Loucy (cell line): ENCODE measurements at regions not wholly inside any gene's neighbourhood (a gene's known extent, or its start where the extent isn't known, plus 50 kb on each side); places are given as distances from the start of the nearest gene placed in this dataset.
"Not testable (repeated sequence)": the region's sequence is repeated elsewhere in the genome, so short reads cannot be mapped to it uniquely, and the experiment has no call there.

Experiments
- H2AFZ ChIP-seq: fragments of 200-600 bp; sonication (generic); 2 replicates; pipeline ENCODE4 v1.6.0; 2016; ENCODE audit warnings: antibody characterized with exemption, mild to moderate bottlenecking, low read length, moderate library complexity
- H3F3A ChIP-seq: fragments of 200-600 bp; 2 replicates; pipeline ENCODE4 v1.6.0; 2016; ENCODE audit warnings: antibody characterized with exemption, low read depth, mild to moderate bottlenecking
- H3K27me3 ChIP-seq: fragments of 200-600 bp; sonication (generic); 2 replicates; pipeline ENCODE4 v1.6.1; 2014; ENCODE audit warnings: low read length, mild to moderate bottlenecking; ENCODE audit not compliant: insufficient read depth, poor library complexity, severe bottlenecking
- H3K36me3 ChIP-seq: fragments of 200-600 bp; sonication (generic); 2 replicates; pipeline ENCODE4 v1.6.1; 2016; ENCODE audit warnings: low read length; ENCODE audit not compliant: insufficient read depth
- H3K4me1 ChIP-seq: fragments of 200-600 bp; sonication (generic); 2 replicates; pipeline ENCODE4 v1.5.1; 2014; ENCODE audit warnings: low read length, mild to moderate bottlenecking; ENCODE audit not compliant: insufficient read depth, poor library complexity, severe bottlenecking
- H3K4me2 ChIP-seq: fragments of 200-600 bp; sonication (generic); 2 replicates; pipeline ENCODE4 v1.6.0; 2014; ENCODE audit warnings: antibody characterized with exemption, low read length, low read depth, mild to moderate bottlenecking; ENCODE audit not compliant: poor library complexity, severe bottlenecking
- H3K4me3 ChIP-seq: fragments of 200-600 bp; sonication (generic); 2 replicates; pipeline ENCODE4 v1.5.1; 2014; ENCODE audit warnings: low read length, mild to moderate bottlenecking, mixed read lengths; ENCODE audit not compliant: poor library complexity, severe bottlenecking
- H3K79me2 ChIP-seq: fragments of 200-600 bp; sonication (generic); 2 replicates; pipeline ENCODE4 v1.6.1; 2014; ENCODE audit warnings: low read length; ENCODE audit not compliant: insufficient read depth
- H3K9ac ChIP-seq: fragments of 200-600 bp; sonication (generic); 2 replicates; pipeline ENCODE4 v1.6.0; 2014; ENCODE audit warnings: mild to moderate bottlenecking, low read depth, low read length, moderate library complexity; ENCODE audit not compliant: poor library complexity, severe bottlenecking
- H3K9me2 ChIP-seq: fragments of 200-600 bp; sonication (generic); replicated peaks from 2 replicates; pipeline ENCODE4 v1.6.1; 2016; ENCODE audit warnings: low read depth, low read length, mixed read lengths
- H3K9me3 ChIP-seq: fragments of 200-600 bp; sonication (generic); 2 replicates; pipeline ENCODE4 v1.6.1; 2014; ENCODE audit warnings: mild to moderate bottlenecking, antibody characterized with exemption, low read length, low read depth; ENCODE audit not compliant: insufficient read depth
- H4K20me1 ChIP-seq: fragments of 200-600 bp; sonication (generic); 2 replicates; pipeline ENCODE4 v1.6.0; 2014; ENCODE audit warnings: antibody characterized with exemption, low read length, mild to moderate bottlenecking; ENCODE audit not compliant: insufficient read depth, poor library complexity, severe bottlenecking
- EZH2phosphoT487 ChIP-seq: fragments of 200-600 bp; IDR thresholded peaks from 2 replicates; pipeline ENCODE4 v1.6.1; 2018; ENCODE audit warnings: antibody characterized with exemption, mild to moderate bottlenecking, moderate library complexity, borderline replicate concordance
- TF ChIP-seq, protein P1 (sequence below): fragments of 200-600 bp; sonication (generic); conservative IDR thresholded peaks from 2 replicates; pipeline ENCODE4 v1.5.1; 2014; ENCODE audit warnings: mild to moderate bottlenecking, antibody characterized with exemption, low read length

- no peaks in the 10 kb centered on the region for H3K9me2 ChIP-seq
- TF ChIP-seq, protein P1, sequence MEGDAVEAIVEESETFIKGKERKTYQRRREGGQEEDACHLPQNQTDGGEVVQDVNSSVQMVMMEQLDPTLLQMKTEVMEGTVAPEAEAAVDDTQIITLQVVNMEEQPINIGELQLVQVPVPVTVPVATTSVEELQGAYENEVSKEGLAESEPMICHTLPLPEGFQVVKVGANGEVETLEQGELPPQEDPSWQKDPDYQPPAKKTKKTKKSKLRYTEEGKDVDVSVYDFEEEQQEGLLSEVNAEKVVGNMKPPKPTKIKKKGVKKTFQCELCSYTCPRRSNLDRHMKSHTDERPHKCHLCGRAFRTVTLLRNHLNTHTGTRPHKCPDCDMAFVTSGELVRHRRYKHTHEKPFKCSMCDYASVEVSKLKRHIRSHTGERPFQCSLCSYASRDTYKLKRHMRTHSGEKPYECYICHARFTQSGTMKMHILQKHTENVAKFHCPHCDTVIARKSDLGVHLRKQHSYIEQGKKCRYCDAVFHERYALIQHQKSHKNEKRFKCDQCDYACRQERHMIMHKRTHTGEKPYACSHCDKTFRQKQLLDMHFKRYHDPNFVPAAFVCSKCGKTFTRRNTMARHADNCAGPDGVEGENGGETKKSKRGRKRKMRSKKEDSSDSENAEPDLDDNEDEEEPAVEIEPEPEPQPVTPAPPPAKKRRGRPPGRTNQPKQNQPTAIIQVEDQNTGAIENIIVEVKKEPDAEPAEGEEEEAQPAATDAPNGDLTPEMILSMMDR, result no peak
- no peak for TF ChIP-seq EZH2phosphoT487
- H2AFZ ChIP-seq, result no peak overlapping the region
Measured at GRCh38 chr11:38123673-38124072, 1525.6 kb upstream of the RAG2 start.

DNA sequence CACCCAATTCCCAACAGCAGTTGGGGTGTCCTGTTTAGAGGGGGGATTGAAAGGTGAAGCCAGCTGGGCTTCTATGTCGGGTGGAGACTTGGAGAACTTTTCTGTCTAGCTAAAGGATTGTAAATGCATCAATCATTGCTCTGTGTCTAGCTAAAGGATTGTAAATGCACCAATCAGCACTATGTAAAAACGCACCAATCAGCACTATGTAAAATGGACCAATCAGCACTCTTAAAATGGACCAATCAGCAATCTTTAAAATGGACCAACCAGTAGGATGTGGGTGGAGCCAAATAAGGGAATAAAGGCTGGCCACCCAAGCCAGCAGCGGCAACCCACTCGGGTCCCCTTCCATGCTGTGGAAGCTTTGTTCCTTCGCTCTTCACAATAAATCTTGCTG is 1518.6 kb upstream of the RAG2 start:
- not testable (repeated sequence) for H4K20me1 ChIP-seq, H3K27me3 ChIP-seq, H3K79me2 ChIP-seq, H3K4me2 ChIP-seq, H3K9me2 ChIP-seq, H3K36me3 ChIP-seq, H3K4me3 ChIP-seq, H3K9me3 ChIP-seq, H3K9ac ChIP-seq, H2AFZ ChIP-seq, H3K4me1 ChIP-seq, H3F3A ChIP-seq

More at GRCh38 chr11:38123673-38124072, 1525.6 kb upstream of the RAG2 start:
- no peaks in the 10 kb centered on the region for H3K79me2 ChIP-seq
- H3K9me3 ChIP-seq, result no peaks in the 10 kb centered on the region
- H3K4me1 ChIP-seq, result no peaks in the 10 kb centered on the region
- H3K27me3 ChIP-seq, result no peaks in the 10 kb centered on the region
- no peak overlapping the region for H3K4me3 ChIP-seq
- no peaks in the 10 kb centered on the region for H4K20me1 ChIP-seq
- no peaks in the 10 kb centered on the region for H3F3A ChIP-seq
- H3K36me3 ChIP-seq, result no peaks in the 10 kb centered on the region
- no peak overlapping the region for H3K9ac ChIP-seq
- H3K4me2 ChIP-seq, result no peak overlapping the region

DNA sequence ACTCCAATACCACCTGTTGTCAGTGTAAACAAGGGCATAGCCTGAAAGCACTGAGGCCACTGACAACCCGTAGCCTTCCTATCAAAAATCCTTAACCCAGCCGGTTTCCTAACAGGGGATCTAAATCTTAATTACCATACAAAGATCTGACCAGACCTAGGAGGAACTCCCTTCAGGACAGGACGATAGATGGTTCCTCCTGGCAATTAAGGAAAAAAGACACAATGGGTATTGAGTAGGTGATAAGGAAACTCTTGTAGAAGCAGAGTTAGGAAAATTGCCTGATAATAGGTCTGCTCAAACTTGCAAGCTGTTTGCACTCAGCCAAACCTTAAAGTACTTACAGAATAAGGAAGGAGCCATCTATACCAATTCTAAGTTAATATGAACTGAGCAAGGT is 1517.3 kb upstream of the RAG2 start:
- H3K9ac ChIP-seq, H3K27me3 ChIP-seq, H4K20me1 ChIP-seq, H3K4me1 ChIP-seq, H3F3A ChIP-seq, H3K4me3 ChIP-seq, H3K79me2 ChIP-seq, H3K36me3 ChIP-seq, H3K9me3 ChIP-seq, H2AFZ ChIP-seq, H3K9me2 ChIP-seq, H3K4me2 ChIP-seq: not testable (repeated sequence)

DNA sequence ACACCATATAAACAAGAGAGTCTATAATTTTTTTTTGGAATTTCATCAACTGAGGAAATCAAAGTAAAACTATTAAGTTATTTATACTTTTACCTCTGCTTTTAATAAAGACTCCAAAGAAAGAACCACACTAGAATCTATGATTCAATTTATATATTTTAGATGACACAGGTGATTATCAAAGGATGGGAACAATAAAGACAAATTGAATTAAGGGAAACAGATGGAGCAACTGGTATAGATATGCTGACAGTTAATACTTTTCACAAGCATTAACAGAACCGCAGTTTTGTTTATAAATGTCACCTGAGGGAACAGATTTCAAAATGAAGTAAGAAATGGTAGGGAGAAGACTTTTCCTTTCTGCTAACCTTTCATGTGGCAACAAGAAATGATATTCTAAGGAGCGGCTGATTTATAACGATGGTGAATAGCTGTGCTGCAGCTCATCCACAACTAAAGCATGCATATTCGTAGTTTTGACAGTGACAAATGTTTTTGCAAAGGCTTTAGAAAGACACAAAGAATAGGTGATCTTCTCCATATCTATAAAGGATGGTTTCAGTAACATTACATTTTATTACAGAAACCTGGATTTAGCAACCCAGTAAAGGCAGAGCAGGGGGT is 1502.9 kb upstream of the RAG2 start:
- Histone ChIP-seq H3K27me3 (no peaks in the 10 kb centered on the region), H3K36me3 (no peaks in the 10 kb centered on the region), H3K4me2 (no peak overlapping the region), H4K20me1 (no peaks in the 10 kb centered on the region), H3K9me2 (no peaks in the 10 kb centered on the region), H3K4me1 (no peaks in the 10 kb centered on the region), H2AFZ (no peak overlapping the region), H3K9me3 (no peaks in the 10 kb centered on the region), H3K79me2 (no peaks in the 10 kb centered on the region), H3F3A (no peaks in the 10 kb centered on the region), H3K9ac (no peak overlapping the region), H3K4me3 (no peak overlapping the region)
- TF ChIP-seq EZH2phosphoT487, result no peak
- TF ChIP-seq, protein P1, result no peak
